H1 (cell line): ENCODE measurements at regions not wholly inside any gene's neighbourhood (a gene's known extent, or its start where the extent isn't known, plus 50 kb on each side); places are given as distances from the start of the nearest gene placed in this dataset.

Experiments
- CBX5 ChIP-seq: fragments of 300-800, 300-1000 bp; sonication (generic); IDR thresholded peaks from 2 replicates; pipeline ENCODE4 v1.7.1; 2016; ENCODE audit warnings: antibody characterized with exemption, low read length, low read depth
- EP300 ChIP-seq, 2 experiments: IDR thresholded peaks; 1 replicate in 1 of 2; 2 replicates in 1 of 2; pipeline ENCODE4 v1.6.1; 2011 to 2012; ENCODE audit warnings: low read depth in 2 of 2, low read length in 2 of 2, mild to moderate bottlenecking in 2 of 2, borderline replicate concordance in 1 of 2, inconsistent platforms in 1 of 2, moderate library complexity in 1 of 2
- EZH2 ChIP-seq: fragments of 200-600 bp; sonication (generic); IDR thresholded peaks from 2 replicates; pipeline ENCODE4 v1.7.1; 2012; ENCODE audit warnings: low read depth, mild to moderate bottlenecking, moderate library complexity, low read length, inconsistent platforms; ENCODE audit not compliant: severe bottlenecking
- JUND ChIP-seq: IDR thresholded peaks from 2 replicates; pipeline ENCODE4 v1.6.1; 2011; ENCODE audit warnings: mild to moderate bottlenecking, improper control_type of control experiment, low read length
- KDM4A ChIP-seq: IDR thresholded peaks from one replicate; pipeline ENCODE4 v1.7.1; 2012; ENCODE audit warnings: low read depth, mild to moderate bottlenecking, moderate library complexity, low read length, inconsistent platforms; ENCODE audit not compliant: severe bottlenecking
- SP4 ChIP-seq: IDR thresholded peaks from 2 replicates; pipeline ENCODE4 v1.6.1; 2012; ENCODE audit warnings: low read length, inconsistent platforms
- YY1 ChIP-seq: IDR thresholded peaks from 2 replicates; pipeline ENCODE4 v1.6.1; 2011; ENCODE audit warnings: low read depth, mild to moderate bottlenecking, low read length
- TF ChIP-seq, protein P1 (sequence below), 3 experiments: IDR thresholded peaks; 1 replicate in 2 of 3; 2 replicates in 1 of 3; pipeline versions ENCODE4 v1.5.1 to v1.6.1; 2011; ENCODE audit warnings: low read length in 3 of 3, mild to moderate bottlenecking in 3 of 3, inconsistent platforms in 2 of 3, low read depth in 1 of 3, moderate library complexity in 1 of 3; ENCODE audit not compliant: insufficient read depth in 1 of 3; ENCODE audit errors: control extremely low read depth in 1 of 3

DNA sequence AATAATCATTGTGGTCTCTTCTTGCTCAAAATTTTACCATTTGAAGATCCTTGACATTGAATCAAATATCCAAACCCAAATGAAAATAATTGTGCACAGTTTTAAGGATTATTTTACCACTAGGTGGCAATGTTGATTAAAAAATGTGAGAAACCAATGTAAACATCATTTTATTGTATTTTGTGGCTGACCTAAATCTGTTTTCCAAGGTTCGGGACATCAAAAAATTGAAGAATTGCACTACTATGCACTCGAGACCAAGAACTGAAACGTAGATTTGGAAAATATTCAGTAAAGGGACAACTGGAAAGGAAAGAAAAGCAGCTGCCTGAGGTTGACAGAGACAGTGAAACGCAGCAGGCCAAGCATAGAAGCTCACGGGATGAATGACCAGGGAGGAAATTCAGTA lies 259.3 kb downstream of the SNX13 start:
- no peak for TF ChIP-seq KDM4A
- TF ChIP-seq JUND, result no peak
- TF ChIP-seq, protein P1, sequence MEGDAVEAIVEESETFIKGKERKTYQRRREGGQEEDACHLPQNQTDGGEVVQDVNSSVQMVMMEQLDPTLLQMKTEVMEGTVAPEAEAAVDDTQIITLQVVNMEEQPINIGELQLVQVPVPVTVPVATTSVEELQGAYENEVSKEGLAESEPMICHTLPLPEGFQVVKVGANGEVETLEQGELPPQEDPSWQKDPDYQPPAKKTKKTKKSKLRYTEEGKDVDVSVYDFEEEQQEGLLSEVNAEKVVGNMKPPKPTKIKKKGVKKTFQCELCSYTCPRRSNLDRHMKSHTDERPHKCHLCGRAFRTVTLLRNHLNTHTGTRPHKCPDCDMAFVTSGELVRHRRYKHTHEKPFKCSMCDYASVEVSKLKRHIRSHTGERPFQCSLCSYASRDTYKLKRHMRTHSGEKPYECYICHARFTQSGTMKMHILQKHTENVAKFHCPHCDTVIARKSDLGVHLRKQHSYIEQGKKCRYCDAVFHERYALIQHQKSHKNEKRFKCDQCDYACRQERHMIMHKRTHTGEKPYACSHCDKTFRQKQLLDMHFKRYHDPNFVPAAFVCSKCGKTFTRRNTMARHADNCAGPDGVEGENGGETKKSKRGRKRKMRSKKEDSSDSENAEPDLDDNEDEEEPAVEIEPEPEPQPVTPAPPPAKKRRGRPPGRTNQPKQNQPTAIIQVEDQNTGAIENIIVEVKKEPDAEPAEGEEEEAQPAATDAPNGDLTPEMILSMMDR (IDR thresholded peaks at IDR 0.05; ENCODE audit: control extremely low read depth in 1 of 3, insufficient read depth in 1 of 3, low read depth in 1 of 3, low read length in 3 of 3), result peak in 1 of 3 experiments; percentile 13; a peak in 2 of 4 replicates
- TF ChIP-seq CBX5, result no peak
- TF ChIP-seq EP300 (IDR thresholded peaks at IDR 0.05; ENCODE audit: borderline replicate concordance in 1 of 2, low read depth in 2 of 2, low read length in 2 of 2), result no peak
- no peak for TF ChIP-seq YY1
- TF ChIP-seq SP4, result no peak
- no peak for TF ChIP-seq EZH2
